Upper lobe of right lung (tissue), 1 donor: ENCODE measurements at regions not wholly inside any gene's neighbourhood (a gene's known extent, or its start where the extent isn't known, plus 50 kb on each side); places are given as distances from the start of the nearest gene placed in this dataset.

Source experiments
- ATAC-seq: fragments of 200-7000 bp; cut with Tn5 transposase; one replicate; pipeline ENCODE4 v1.9.1; 2020; ENCODE audit warnings: mild to moderate bottlenecking, moderate library complexity
- DNase-seq: peaks from one replicate; pipeline ENCODE4 v3.0.0-alpha.2; 2020
- H3K27ac ChIP-seq: fragments of 200-600 bp; one replicate; pipeline ENCODE4 v1.8.0; 2022
- H3K27me3 ChIP-seq: fragments of 200-600 bp; one replicate; pipeline ENCODE4 v1.8.0; 2022; ENCODE audit warnings: mild to moderate bottlenecking
- H3K36me3 ChIP-seq: fragments of 200-600 bp; one replicate; pipeline ENCODE4 v1.8.0; 2022
- H3K4me1 ChIP-seq: fragments of 200-600 bp; one replicate; pipeline ENCODE4 v1.8.0; 2022
- H3K4me3 ChIP-seq: fragments of 200-600 bp; one replicate; pipeline ENCODE4 v1.8.0; 2022; ENCODE audit warnings: mild to moderate bottlenecking
- H3K9me3 ChIP-seq: fragments of 200-600 bp; one replicate; pipeline ENCODE4 v1.8.0; 2022
- CTCF ChIP-seq: fragments of 200-600 bp; IDR thresholded peaks from one replicate; pipeline ENCODE4 v1.8.0; 2022; ENCODE audit warnings: antibody characterized with exemption
- intact Hi-C: fragments of 100-400 bp; cut with DNase I; formaldehyde crosslinking; loops from one replicate; pipeline ENCODE4 v1.11.0; 2022
- donor health status: DM: no; HTN: yes; CAD: no; lungs with severe emphysema.

- Histone ChIP-seq H3K27me3 (no peaks in the 10 kb centered on the region), H3K4me1 (no peaks in the 10 kb centered on the region), H3K9me3 (no peaks in the 10 kb centered on the region), H3K4me3 (no peak overlapping the region), H3K27ac (no peak overlapping the region), H3K36me3 (no peaks in the 10 kb centered on the region)
- intact Hi-C loops, result no loop called here
- DNase-seq, result no peak
- ATAC-seq, result no peak
- TF ChIP-seq CTCF, result no peak
Measured at GRCh38 chr18:60153376-60153775, 219.2 kb downstream of the MC4R start.

- no peak overlapping the region for H3K27ac ChIP-seq
- H3K27me3 ChIP-seq, result no peaks in the 10 kb centered on the region
- no peak for TF ChIP-seq CTCF
- intact Hi-C loops, result no loop called here
- no peaks in the 10 kb centered on the region for H3K36me3 ChIP-seq
- DNase-seq (no peak), ATAC-seq (no peak)
- no peaks in the 10 kb centered on the region for H3K9me3 ChIP-seq
- no peak overlapping the region for H3K4me3 ChIP-seq
- H3K4me1 ChIP-seq, result peaks cover 6% of the 10 kb centered on the region
Measured at GRCh38 chr18:60149316-60149715, 223.3 kb downstream of the MC4R start.

- intact Hi-C loops, result no loop called here
- no peak for TF ChIP-seq CTCF
- H3K27ac ChIP-seq, result no peak overlapping the region
- no peaks in the 10 kb centered on the region for H3K27me3 ChIP-seq
- no peak overlapping the region for H3K4me3 ChIP-seq
- DNase-seq (no peak), ATAC-seq (peak; percentile 71)
- peaks cover 6% of the 10 kb centered on the region for H3K4me1 ChIP-seq
- no peaks in the 10 kb centered on the region for H3K9me3 ChIP-seq
- H3K36me3 ChIP-seq, result no peaks in the 10 kb centered on the region
Measured at GRCh38 chr18:60147323-60147722, 225.3 kb downstream of the MC4R start.

GRCh38 chr18:60146220-60146960, 226.2 kb downstream of the MC4R start:
- H3K27ac ChIP-seq, result no peak overlapping the region
- no peak for ATAC-seq
- DNase-seq, result no peak
- no peaks in the 10 kb centered on the region for H3K9me3 ChIP-seq
- no peaks in the 10 kb centered on the region for H3K27me3 ChIP-seq
- H3K4me1 ChIP-seq, result peaks cover 6% of the 10 kb centered on the region
- H3K36me3 ChIP-seq, result no peaks in the 10 kb centered on the region
- intact Hi-C loops, result no loop called here
- no peak overlapping the region for H3K4me3 ChIP-seq
- no peak for TF ChIP-seq CTCF

- no peak overlapping the region for H3K27ac ChIP-seq
- H3K27me3 ChIP-seq, result no peaks in the 10 kb centered on the region
- H3K4me1 ChIP-seq, result peaks cover 6% of the 10 kb centered on the region
- no peak for DNase-seq
- H3K9me3 ChIP-seq, result no peaks in the 10 kb centered on the region
- ATAC-seq, result no peak
- intact Hi-C loops, result no loop called here
- no peak overlapping the region for H3K4me3 ChIP-seq
- TF ChIP-seq CTCF, result no peak
- no peaks in the 10 kb centered on the region for H3K36me3 ChIP-seq
Measured at GRCh38 chr18:60145776-60146175, 226.8 kb downstream of the MC4R start.

GRCh38 chr18:60134806-60135205, 235.0 kb downstream of the PMAIP1 start:
- no peak overlapping the region for H3K27ac ChIP-seq
- no peaks in the 10 kb centered on the region for H3K27me3 ChIP-seq
- H3K9me3 ChIP-seq, result no peaks in the 10 kb centered on the region
- no peak for DNase-seq
- no peak overlapping the region for H3K4me3 ChIP-seq
- ATAC-seq, result no peak
- no peaks in the 10 kb centered on the region for H3K4me1 ChIP-seq
- H3K36me3 ChIP-seq, result no peaks in the 10 kb centered on the region
- no peak for TF ChIP-seq CTCF
- intact Hi-C loops, result no loop called here
